ENCODE measurements at regions not wholly inside any gene's neighbourhood (a gene's known extent, or its start where the extent isn't known, plus 50 kb on each side); places are given as distances from the start of the nearest gene placed in this dataset.

DNA sequence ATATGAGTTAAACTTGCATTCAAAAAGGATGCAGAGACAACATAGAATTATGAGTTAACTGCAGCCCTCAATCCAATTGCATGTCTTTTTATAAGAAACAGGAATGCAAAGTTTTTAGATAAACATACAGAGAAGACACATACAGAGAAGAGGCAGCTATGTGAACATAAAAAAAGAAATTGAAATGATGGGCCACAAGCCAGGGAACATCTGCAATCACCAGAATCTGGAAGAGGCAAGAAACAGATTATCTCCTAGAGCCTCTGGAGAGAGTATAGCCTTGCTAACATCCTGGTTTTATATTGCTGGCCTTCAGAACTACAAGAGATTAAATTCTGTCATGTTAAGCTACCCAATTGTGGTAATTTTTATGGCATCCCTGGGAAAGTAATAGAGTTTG, 257.2 kb upstream of the EYS start:
- TF ChIP-seq CREB1 (IDR thresholded peaks at IDR 0.05; ENCODE audit: low read depth) (no peak), KAT2A (conservative IDR thresholded peaks at IDR 0.05; ENCODE audit: control insufficient read depth, low read depth, low read length) (no peak), HDGF (IDR thresholded peaks at IDR 0.05) (no peak)
- TF ChIP-seq, protein P1, sequence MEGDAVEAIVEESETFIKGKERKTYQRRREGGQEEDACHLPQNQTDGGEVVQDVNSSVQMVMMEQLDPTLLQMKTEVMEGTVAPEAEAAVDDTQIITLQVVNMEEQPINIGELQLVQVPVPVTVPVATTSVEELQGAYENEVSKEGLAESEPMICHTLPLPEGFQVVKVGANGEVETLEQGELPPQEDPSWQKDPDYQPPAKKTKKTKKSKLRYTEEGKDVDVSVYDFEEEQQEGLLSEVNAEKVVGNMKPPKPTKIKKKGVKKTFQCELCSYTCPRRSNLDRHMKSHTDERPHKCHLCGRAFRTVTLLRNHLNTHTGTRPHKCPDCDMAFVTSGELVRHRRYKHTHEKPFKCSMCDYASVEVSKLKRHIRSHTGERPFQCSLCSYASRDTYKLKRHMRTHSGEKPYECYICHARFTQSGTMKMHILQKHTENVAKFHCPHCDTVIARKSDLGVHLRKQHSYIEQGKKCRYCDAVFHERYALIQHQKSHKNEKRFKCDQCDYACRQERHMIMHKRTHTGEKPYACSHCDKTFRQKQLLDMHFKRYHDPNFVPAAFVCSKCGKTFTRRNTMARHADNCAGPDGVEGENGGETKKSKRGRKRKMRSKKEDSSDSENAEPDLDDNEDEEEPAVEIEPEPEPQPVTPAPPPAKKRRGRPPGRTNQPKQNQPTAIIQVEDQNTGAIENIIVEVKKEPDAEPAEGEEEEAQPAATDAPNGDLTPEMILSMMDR (IDR thresholded peaks at IDR 0.05 in 2 of 3, conservative IDR thresholded peaks at IDR 0.05 in 1 of 3; ENCODE audit: control insufficient read depth in 2 of 3, extremely low read depth in 1 of 3, insufficient read depth in 1 of 3, low read depth in 3 of 3, low read length in 3 of 3): no peak
